ENCODE measurements at regions not wholly inside any gene's neighbourhood (a gene's known extent, or its start where the extent isn't known, plus 50 kb on each side); places are given as distances from the start of the nearest gene placed in this dataset.
"Not testable (repeated sequence)": the region's sequence is repeated elsewhere in the genome, so short reads cannot be mapped to it uniquely, and the experiment has no call there.

DNA sequence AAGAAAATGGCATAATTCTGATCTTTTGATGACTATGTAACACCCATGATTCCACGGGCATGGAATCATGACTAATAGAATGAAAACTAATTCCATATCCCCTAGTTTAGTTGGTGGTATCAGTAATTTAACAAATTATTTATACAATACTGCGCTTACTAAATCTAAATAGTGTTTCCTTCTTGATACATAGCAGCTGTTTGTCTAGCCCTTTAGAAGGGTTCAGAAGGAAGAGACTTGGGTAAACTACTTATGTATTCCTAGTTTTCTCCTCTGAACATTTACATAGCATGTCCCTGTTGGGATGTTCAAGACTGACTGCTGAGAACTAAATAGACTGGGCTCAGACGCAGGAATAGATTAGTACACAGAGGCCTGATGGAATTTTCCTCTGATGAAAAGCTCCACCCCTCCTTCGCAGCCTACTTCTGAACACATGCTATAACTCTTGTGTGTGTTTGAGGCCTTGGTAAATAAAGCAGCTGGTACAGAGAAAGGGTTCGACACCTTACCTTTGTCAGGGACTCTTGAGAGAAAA, 330.6 kb upstream of the LMCD1 start:
- 79% methylated on average over 5 of the region's 5 CpGs for WGBS
- H3K9me3 ChIP-seq (ENCODE audit: control insufficient read depth in 4 of 4, low read length in 3 of 4) = peaks cover 0 to 3% (median 1%) of the 10 kb centered on the region in 4 donors
- no peaks in the 10 kb centered on the region for H3K27me3 ChIP-seq (ENCODE audit: control insufficient read depth in 4 of 4, insufficient read depth in 4 of 4, low read length in 3 of 4)
- H3K27ac ChIP-seq (ENCODE audit: low read depth in 1 of 2, low read length in 2 of 2) = no peak overlapping the region
- TF ChIP-seq, protein P1, sequence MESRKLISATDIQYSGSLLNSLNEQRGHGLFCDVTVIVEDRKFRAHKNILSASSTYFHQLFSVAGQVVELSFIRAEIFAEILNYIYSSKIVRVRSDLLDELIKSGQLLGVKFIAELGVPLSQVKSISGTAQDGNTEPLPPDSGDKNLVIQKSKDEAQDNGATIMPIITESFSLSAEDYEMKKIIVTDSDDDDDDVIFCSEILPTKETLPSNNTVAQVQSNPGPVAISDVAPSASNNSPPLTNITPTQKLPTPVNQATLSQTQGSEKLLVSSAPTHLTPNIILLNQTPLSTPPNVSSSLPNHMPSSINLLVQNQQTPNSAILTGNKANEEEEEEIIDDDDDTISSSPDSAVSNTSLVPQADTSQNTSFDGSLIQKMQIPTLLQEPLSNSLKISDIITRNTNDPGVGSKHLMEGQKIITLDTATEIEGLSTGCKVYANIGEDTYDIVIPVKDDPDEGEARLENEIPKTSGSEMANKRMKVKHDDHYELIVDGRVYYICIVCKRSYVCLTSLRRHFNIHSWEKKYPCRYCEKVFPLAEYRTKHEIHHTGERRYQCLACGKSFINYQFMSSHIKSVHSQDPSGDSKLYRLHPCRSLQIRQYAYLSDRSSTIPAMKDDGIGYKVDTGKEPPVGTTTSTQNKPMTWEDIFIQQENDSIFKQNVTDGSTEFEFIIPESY (IDR thresholded peaks at IDR 0.05) = no peak
- TF ChIP-seq SP1 (IDR thresholded peaks at IDR 0.05) (no peak), JUND (IDR thresholded peaks at IDR 0.05) (no peak), ATF3 (IDR thresholded peaks at IDR 0.05) (no peak), REST (IDR thresholded peaks at IDR 0.05) (no peak), EGR1 (IDR thresholded peaks at IDR 0.05; ENCODE audit: low read depth in 2 of 2) (no peak), HNF4A (conservative IDR thresholded peaks at IDR 0.05) (no peak), FOXA2 (IDR thresholded peaks at IDR 0.05) (no peak), NR2F2 (IDR thresholded peaks at IDR 0.05) (no peak), RXRA (IDR thresholded peaks at IDR 0.05) (no peak)
- TF ChIP-seq, protein P2, sequence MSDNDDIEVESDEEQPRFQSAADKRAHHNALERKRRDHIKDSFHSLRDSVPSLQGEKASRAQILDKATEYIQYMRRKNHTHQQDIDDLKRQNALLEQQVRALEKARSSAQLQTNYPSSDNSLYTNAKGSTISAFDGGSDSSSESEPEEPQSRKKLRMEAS (IDR thresholded peaks at IDR 0.05) = no peak
- TF ChIP-seq, protein P3, sequence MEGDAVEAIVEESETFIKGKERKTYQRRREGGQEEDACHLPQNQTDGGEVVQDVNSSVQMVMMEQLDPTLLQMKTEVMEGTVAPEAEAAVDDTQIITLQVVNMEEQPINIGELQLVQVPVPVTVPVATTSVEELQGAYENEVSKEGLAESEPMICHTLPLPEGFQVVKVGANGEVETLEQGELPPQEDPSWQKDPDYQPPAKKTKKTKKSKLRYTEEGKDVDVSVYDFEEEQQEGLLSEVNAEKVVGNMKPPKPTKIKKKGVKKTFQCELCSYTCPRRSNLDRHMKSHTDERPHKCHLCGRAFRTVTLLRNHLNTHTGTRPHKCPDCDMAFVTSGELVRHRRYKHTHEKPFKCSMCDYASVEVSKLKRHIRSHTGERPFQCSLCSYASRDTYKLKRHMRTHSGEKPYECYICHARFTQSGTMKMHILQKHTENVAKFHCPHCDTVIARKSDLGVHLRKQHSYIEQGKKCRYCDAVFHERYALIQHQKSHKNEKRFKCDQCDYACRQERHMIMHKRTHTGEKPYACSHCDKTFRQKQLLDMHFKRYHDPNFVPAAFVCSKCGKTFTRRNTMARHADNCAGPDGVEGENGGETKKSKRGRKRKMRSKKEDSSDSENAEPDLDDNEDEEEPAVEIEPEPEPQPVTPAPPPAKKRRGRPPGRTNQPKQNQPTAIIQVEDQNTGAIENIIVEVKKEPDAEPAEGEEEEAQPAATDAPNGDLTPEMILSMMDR (IDR thresholded peaks at IDR 0.05; ENCODE audit: low read depth, low read length, missing input control) = no peak
- H3K36me3 ChIP-seq (ENCODE audit: control insufficient read depth in 4 of 4, insufficient read depth in 3 of 4, low read depth in 1 of 4, low read length in 3 of 4) = no peaks in the 10 kb centered on the region
- DNase-seq (ENCODE audit: low spot score) = no peak
- no peaks in the 10 kb centered on the region for H3K4me1 ChIP-seq (ENCODE audit: control insufficient read depth in 4 of 4, insufficient read depth in 4 of 4, low read length in 3 of 4)
- no peak overlapping the region for H3K9ac ChIP-seq (ENCODE audit: low read depth in 1 of 2, low read length in 2 of 2)
- H3K4me3 ChIP-seq (ENCODE audit: low read depth in 1 of 3, low read length in 3 of 3) = no peak overlapping the region

DNA sequence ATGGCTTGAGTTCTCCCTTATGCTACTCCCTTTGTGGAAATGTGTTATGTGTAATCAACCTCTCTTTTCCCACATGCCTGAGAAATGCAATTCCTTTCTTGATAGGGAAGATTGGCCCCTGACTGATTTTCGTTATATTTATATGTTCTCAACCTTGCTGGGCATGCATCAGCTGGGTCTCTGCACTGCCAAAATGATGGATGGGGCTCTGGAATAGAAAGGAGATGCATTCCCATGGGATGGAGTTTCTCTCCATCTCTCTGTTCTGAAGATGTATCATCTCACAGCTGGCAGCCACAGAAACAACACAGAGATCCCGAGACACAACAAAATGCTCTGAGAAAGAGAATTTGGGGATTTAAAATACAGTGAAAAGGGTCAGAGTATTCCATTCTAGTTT, 327.7 kb upstream of the LMCD1 start:
- Histone ChIP-seq H3K9ac (ENCODE audit: low read depth in 1 of 2, low read length in 2 of 2) (no peak overlapping the region), H3K36me3 (ENCODE audit: control insufficient read depth in 4 of 4, insufficient read depth in 3 of 4, low read depth in 1 of 4, low read length in 3 of 4) (no peaks in the 10 kb centered on the region), H3K9me3 (ENCODE audit: control insufficient read depth in 4 of 4, low read length in 3 of 4) (no peaks in the 10 kb centered on the region), H3K4me3 (ENCODE audit: low read depth in 1 of 3, low read length in 3 of 3) (no peak overlapping the region), H3K4me1 (ENCODE audit: control insufficient read depth in 4 of 4, insufficient read depth in 4 of 4, low read length in 3 of 4) (no peaks in the 10 kb centered on the region), H3K27me3 (ENCODE audit: control insufficient read depth in 4 of 4, insufficient read depth in 4 of 4, low read length in 3 of 4) (no peaks in the 10 kb centered on the region), H3K27ac (ENCODE audit: low read depth in 1 of 2, low read length in 2 of 2) (no peak overlapping the region)
- DNase-seq (ENCODE audit: low spot score) = no peak
- no peak for TF ChIP-seq RAD21 (IDR thresholded peaks at IDR 0.05)
- TF ChIP-seq RXRA (IDR thresholded peaks at IDR 0.05) = no peak
- TF ChIP-seq, protein P3 (IDR thresholded peaks at IDR 0.05; ENCODE audit: low read depth, low read length, missing input control) = no peak
- TF ChIP-seq HNF4A (conservative IDR thresholded peaks at IDR 0.05) = no peak
- TF ChIP-seq JUND (IDR thresholded peaks at IDR 0.05) = no peak
- no peak for TF ChIP-seq SP1 (IDR thresholded peaks at IDR 0.05)
- TF ChIP-seq FOXA2 (IDR thresholded peaks at IDR 0.05) = no peak
- TF ChIP-seq ATF3 (IDR thresholded peaks at IDR 0.05) = no peak
- TF ChIP-seq GABPA (IDR thresholded peaks at IDR 0.05 in 1 of 2, conservative IDR thresholded peaks at IDR 0.05 in 1 of 2) = no peak
- TF ChIP-seq HNF4G (IDR thresholded peaks at IDR 0.05) = no peak
- TF ChIP-seq FOXA1 (IDR thresholded peaks at IDR 0.05) = no peak
- no peak for TF ChIP-seq YY1 (IDR thresholded peaks at IDR 0.05)
- 69% methylated on average over 2 of the region's 2 CpGs for WGBS

DNA sequence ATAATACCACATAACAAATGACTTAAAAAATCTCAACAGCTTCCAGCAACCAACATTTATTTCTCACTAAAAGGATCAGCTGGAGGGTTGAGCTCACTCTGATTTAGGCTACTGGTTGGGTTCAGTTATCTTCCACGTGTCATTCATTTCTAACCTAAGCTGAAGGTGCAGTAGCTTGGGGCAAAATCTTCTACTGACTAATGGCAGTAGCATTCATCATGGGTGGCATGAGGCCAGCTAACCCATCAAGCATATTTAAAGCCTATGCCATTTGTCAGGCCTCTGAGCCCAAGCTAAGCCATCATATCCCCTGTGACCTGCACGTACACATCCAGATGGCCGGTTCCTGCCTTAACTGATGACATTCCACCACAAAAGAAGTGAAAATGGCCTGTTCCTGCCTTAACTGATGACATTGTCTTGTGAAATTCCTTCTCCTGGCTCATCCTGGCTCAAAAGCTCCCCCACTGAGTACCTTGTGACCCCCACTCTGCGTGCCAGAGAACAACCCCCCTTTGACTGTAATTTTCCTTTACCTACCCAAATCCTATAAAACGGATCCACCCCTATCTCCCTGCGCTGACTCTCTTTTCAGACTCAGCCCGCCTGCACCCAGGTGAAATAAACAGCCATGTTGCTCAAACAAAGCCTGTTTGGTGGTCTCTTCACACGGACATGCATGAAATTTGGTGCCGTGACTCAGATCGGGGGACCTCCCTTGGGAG, 324.7 kb upstream of the LMCD1 start:
- H3K27ac ChIP-seq (ENCODE audit: low read depth in 1 of 2, low read length in 2 of 2); H3K4me1 ChIP-seq (ENCODE audit: control insufficient read depth in 4 of 4, insufficient read depth in 4 of 4, low read length in 3 of 4); H3K36me3 ChIP-seq (ENCODE audit: control insufficient read depth in 4 of 4, insufficient read depth in 3 of 4, low read depth in 1 of 4, low read length in 3 of 4); H3K9ac ChIP-seq (ENCODE audit: low read depth in 1 of 2, low read length in 2 of 2); H3K4me3 ChIP-seq (ENCODE audit: low read depth in 1 of 3, low read length in 3 of 3); DNase-seq (ENCODE audit: low spot score); H3K9me3 ChIP-seq (ENCODE audit: control insufficient read depth in 4 of 4, low read length in 3 of 4); H3K27me3 ChIP-seq (ENCODE audit: control insufficient read depth in 4 of 4, insufficient read depth in 4 of 4, low read length in 3 of 4): not testable (repeated sequence)
- 83% methylated on average over 10 of the region's 10 CpGs for WGBS
